HG03571 (cell line): ENCODE measurements at regions not wholly inside any gene's neighbourhood (a gene's known extent, or its start where the extent isn't known, plus 50 kb on each side); places are given as distances from the start of the nearest gene placed in this dataset.

ENCODE experiments used
- ATAC-seq: cut with Tn5 transposase; IDR thresholded peaks from one replicate; pipeline ENCODE4 v1.9.1; 2021; ENCODE audit not compliant: unreplicated experiment

- ATAC-seq, result no peak
Observed at GRCh38 chr11:115695677-115696364, 191.6 kb upstream of the CADM1 start.

- ATAC-seq, result no peak
Observed at GRCh38 chr11:115693002-115693401, 188.8 kb upstream of the CADM1 start.

- ATAC-seq, result no peak
Observed at GRCh38 chr11:115691030-115691429, 186.8 kb upstream of the CADM1 start.

GRCh38 chr11:115687934-115688333 is 183.7 kb upstream of the CADM1 start:
- no peak for ATAC-seq

- no peak for ATAC-seq
Observed at GRCh38 chr11:115684699-115685098, 180.5 kb upstream of the CADM1 start.

GRCh38 chr11:115684135-115684534 is 179.9 kb upstream of the CADM1 start:
- ATAC-seq, result no peak

- no peak for ATAC-seq
Observed at GRCh38 chr11:115682888-115683287, 178.7 kb upstream of the CADM1 start.

GRCh38 chr11:115682101-115682500 is 177.9 kb upstream of the CADM1 start:
- no peak for ATAC-seq

GRCh38 chr11:115679945-115680344 is 175.7 kb upstream of the CADM1 start:
- ATAC-seq, result no peak

- no peak for ATAC-seq
Observed at GRCh38 chr11:115678942-115679341, 174.7 kb upstream of the CADM1 start.

- ATAC-seq, result no peak
Observed at GRCh38 chr11:115677190-115677589, 173.0 kb upstream of the CADM1 start.

- ATAC-seq, result no peak
Observed at GRCh38 chr11:115676768-115677167, 172.6 kb upstream of the CADM1 start.

- ATAC-seq, result no peak
Observed at GRCh38 chr11:115676206-115676605, 172.0 kb upstream of the CADM1 start.

GRCh38 chr11:115674937-115675544 is 170.8 kb upstream of the CADM1 start:
- ATAC-seq, result no peak

- no peak for ATAC-seq
Observed at GRCh38 chr11:115674176-115674936, 170.1 kb upstream of the CADM1 start.

GRCh38 chr11:115673720-115674119 is 169.5 kb upstream of the CADM1 start:
- no peak for ATAC-seq

- ATAC-seq, result no peak
Observed at GRCh38 chr11:115672999-115673411, 168.8 kb upstream of the CADM1 start.

GRCh38 chr11:115672412-115672811 is 168.2 kb upstream of the CADM1 start:
- no peak for ATAC-seq

- ATAC-seq, result no peak
Observed at GRCh38 chr11:115670538-115671205, 166.5 kb upstream of the CADM1 start.

GRCh38 chr11:115665958-115666357 is 161.7 kb upstream of the CADM1 start:
- no peak for ATAC-seq

GRCh38 chr11:115665175-115665821 is 161.1 kb upstream of the CADM1 start:
- no peak for ATAC-seq
